HG03571 (cell line): ENCODE measurements at regions not wholly inside any gene's neighbourhood (a gene's known extent, or its start where the extent isn't known, plus 50 kb on each side); places are given as distances from the start of the nearest gene placed in this dataset.
A peak's percentile ranks its signal among the peaks of the same experiment; 100 is the strongest.

Experiments used
- ATAC-seq: cut with Tn5 transposase; IDR thresholded peaks from one replicate; pipeline ENCODE4 v1.9.1; 2021; ENCODE audit not compliant: unreplicated experiment

DNA sequence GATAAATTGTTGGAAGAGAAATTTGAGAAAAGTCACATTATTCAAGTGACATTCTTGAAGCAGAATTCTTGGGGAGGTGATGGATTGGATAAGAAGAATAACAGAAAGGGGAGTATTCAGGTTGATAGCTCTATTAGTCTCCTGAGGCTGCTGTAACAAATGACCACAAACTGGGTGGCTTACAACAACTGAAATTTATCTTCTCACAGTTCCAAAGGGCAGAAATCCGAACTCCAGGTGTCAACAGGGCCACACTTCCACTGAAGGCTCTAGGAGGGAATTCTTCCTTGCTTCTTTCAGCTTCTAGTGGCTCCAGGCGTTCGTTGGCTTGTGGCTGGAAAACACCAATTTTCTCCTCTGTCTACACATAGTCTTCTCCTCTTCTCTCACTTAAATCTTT, 99.8 kb downstream of the TES start:
- ATAC-seq = no peak

DNA sequence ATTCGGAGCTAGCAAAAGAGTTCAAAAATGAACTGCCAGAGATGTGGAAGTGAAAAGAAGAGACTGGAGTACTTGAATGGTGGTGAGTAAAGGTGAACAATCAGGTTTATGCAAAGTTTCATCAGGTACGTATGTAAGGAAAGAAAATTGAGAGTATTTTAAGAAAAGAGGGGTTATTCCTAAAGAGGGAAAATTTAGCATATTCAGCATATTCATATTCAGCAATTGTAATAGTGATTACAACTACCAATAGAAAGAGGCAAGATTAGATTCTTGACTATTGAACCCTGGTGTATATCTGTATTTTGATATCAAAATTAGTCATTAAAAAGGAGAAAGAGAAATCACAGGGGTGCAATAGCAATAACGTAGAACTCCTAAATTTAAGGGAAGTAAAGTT, 100.9 kb downstream of the TES start:
- ATAC-seq = no peak

DNA sequence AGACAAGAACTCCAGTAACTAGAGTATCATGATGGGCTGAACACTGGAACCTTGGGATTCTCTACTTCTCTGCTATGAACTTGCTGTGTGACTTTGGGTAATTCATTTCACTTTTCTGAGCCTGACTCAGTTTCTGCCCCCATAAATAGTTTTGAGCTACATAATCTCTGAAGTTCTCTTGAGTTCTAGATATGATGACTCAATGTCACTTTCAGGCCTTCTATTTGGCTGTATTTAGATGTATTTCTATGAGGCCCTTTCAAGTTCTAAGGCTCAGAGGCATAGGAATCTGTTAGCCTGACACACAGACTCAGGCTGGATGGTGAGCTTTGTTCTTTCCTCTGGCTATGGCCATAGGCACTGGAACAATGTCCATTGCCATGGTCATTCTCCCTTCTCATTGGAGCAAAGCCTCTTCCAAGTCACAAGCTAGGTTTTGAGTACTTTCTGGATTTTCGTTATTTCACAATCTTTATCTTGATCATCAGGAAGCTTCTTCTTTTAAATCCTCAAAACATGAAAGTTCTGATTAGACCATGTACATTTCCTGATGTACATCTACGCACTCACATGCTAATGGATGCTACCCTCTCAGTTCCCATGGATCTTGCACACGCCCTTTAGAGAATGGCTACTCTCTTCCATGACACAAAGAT, 101.6 kb downstream of the TES start:
- ATAC-seq = no peak

DNA sequence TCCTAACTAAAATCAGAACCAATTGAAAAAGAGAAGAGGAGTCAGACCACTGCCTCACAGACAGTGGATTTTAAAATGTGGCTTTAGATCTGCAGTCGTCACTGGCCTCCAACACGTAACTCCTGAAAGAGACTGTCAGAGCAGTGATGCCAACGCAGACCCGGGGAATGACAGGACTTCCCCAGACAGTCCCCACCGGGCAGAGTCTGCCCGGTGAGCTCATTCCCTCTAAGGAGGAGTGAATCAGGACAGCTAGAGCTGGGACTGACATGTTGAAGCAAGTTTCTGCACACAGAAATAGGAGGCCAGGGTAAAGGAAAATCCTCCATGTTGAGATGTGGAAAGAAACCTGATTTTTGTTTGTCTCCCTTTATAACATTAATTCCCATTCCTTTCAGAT, 105.0 kb downstream of the TES start:
- ATAC-seq = no peak

DNA sequence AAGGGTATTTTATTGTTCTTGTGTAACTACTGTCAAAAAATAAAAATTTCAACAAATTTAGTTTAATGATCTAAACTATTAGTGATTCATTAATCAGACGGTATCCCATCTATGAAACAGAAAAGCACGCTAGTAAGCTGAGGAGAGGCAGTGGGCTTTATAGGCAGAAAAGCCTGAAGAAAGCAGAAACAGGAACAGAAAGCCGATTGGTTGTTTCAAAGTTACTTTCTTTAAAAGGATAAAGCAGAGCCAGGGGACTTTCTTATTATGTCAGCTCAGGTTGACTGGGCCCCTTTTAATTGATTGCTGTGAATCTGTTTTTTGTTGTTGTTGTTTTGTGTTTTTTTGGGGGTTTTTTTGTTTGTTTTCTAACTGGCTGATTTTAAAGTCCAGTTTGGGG, 105.5 kb downstream of the TES start:
- ATAC-seq = no peak

DNA sequence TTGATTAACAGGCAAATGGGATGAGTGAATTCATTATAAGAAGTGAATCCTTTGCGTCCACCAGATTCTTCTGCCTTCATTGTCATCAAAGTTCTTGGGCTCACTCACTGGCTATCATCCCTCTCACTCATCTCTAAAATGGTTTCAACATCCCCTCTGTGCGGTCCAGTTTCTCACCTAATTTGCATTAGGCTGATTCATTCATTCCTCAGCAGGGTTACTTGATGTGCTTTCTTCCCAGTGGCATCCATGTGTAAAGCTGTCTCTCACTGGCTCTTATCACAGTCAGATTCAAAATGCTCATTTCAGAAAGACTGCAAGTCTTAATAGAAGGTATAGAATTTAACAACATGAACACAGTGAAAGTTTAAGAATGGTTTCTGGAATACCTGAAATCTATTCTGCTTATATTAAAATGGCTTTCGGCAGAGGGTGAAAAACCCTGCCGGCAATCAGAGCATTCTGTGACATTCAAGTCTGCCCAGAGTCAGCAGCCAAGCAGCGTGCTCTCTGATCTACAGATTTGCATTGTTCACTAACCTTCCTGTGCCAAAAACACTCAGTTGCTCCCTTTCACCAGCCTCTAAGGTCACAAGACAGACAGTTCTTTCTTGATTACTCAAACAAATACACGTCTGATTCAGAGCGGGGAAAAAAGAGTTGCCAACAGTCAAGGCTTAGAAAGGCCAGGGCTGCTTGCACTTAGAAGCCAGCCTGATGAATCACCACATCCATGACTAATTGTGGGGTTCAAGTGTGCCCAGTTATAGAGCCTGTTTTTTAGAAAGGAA, 106.7 kb downstream of the TES start:
- ATAC-seq = peak; percentile 88

DNA sequence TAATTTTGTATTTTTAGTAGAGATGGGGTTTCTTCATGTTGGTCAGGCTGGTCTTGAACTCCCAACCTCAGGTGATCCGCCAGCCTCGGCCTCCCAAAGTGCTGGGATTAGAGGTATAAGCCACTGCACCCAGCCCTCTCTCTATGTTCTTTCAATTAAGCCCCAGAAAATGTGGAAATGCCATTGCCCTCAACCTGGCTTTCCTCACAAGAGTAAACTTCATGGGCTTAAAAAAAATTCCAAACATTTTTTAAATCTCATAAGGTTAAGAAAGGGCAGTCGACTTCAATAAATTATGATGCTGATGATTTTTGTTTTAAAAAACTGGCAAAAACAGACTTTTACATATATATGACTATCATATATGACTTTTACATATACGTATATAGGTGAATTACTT, 107.6 kb downstream of the TES start:
- no peak for ATAC-seq

DNA sequence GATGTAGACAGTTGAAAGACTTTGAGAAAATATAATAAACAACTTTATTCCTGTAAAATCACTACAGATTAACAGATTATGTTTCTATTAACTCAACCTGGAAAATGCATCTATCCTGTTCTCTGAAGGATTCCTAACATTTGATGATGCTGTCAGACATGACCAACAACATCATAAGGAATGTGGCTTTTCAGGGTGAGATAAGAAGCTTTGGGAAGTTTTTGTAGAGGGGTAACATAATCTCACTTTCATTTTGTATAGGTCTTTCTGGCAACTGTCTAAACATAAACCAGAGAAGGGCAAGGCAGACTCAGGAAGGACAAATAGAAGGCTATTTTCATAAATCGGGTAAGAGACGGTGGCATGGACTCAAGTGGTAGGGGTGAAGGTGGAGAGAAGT, 112.2 kb downstream of the TES start:
- no peak for ATAC-seq

DNA sequence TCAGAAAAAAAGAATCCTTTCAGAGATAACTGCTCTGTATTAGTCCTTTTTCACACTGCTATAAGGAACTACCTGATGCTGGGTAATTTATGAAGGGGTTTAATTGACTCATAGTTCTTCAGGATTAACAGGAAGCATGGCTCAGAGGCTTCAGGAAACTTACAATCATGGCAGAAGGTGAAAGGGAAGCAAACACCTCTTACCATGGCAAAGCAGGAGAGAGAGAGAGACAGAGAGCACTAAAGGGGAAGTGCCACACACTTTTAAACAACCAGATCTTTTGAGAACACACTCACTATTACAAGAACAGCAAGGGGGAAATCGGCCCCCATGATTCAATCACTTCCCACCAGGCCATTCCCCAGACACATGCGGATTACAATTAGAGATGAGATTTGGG, 114.2 kb downstream of the TES start:
- ATAC-seq = no peak

DNA sequence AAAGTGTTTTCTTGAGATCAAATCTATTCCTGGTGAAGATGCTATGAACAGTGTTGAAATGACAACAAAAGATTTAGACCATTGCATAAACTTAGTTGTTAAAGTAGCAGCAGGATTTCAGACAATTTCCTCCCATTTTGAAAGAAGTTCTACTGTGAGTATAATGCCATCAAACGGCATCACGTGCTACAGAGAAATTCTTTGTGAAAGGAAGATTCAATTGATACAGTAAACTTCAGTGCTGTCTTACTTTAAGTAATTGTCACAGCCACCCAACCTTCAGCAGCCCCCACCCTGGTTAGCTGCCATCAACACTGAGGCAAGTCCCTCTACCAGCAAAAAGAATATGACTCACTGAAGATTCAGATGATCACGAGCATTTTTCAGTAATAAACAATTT, 115.2 kb downstream of the TES start:
- ATAC-seq = no peak

DNA sequence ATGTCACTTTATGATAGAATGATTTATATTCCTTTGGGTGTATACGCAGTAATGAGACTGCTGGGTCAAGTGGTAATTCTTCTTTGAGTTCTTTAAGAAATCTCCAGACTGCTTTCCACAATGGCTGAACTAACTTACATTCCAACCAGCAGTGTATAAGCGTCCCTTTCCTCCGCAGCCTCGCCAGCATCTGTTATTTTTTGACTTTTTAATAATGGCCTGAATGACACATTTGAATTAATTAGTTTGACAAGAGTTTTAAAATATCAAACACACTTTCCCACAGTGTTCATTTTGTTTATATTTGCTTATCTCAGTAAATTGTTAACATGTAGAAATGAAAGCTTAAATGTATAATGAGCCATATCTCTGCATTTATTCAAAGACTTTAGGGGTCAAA, 116.8 kb downstream of the TES start:
- ATAC-seq = no peak

DNA sequence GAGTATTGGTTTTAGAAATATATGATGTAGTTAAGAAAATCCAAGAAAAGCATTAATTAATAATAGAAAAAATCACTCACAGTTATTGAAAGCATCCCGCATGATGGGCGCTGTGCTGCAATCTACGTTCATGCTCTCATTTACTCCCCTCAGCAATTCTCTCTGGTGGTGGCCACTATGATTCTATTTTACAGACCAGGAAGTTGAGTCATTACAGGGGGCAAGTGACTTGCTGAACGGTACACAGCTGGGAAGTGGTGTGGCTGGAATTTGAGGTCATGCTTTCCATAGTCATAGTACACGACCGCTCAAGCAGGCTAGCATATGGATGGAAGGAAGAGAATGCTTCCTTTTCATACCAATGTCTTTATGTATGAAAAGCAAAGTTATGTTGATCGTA, 117.4 kb downstream of the TES start:
- no peak for ATAC-seq

DNA sequence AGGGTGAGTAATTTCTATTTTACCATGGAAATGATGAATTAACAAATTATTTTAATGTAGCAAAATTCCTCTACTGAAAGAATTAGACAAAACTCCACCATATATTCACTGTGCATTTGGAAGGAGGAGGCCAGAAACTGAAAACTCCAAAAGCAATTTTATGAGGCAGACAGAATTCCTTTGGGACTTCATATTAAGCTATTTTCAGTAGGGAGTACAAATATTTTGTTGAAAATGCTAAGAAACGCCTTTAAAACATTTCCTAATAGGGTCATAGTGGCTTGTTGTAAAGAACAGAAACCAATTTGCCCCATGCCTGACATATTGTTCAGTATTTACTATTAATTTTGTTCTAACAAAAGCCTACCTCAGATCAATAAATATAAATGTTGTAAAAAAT, 117.8 kb downstream of the TES start:
- ATAC-seq = no peak

DNA sequence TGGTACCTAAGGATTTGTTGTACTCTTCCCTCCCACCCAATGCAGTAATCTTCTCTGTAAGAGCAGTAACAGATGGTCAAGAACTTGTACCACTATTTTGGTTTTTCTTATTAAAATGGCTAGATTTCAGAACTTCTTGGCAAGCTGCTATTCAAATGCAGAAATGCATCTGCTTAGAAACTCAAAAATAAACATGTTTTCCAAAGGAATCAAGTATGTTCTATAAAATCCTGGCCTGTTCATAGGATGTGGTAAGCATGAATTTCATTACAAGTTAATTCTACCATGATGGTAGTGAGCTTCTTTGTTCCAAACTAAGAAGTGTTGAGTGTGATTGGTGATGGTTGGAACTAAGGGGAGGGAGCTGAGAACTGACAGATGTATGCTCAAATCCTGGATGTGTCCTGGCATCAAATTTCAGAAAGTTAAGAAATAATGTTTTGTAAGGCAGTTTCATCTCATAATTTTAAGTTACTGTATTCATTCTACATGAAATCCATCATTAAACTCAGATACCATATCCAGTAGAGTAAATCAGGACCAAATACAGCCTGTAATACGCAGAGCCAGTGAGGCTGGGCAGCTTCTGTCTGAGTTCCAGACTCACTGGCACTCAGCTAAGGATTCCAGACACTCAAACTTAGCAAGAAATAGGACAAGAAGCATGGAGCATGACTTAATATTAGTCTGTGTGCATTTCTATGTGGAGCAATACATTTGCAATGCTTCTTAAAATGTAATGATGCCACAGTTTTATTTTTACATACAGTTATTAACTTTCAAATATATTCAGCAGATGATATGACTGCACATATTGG, 119.6 kb downstream of the TES start:
- no peak for ATAC-seq

DNA sequence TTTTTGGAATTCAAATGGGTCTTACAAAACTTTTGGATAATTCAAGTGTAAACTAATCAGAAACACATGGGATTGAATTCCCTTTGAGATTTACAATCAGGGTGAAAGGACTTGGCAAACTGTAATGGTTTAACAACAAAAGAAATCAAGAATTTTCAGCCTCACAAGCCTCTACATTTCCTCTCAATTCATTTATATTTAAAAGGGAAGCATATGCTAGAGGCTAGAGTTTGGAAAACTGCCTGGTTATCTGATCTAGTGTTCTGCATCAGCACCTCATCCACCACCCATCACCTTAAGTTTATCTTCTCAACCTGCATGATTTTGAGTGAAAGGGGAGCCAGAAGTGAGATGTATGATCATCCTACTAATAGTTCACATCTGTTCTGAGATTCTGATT, 120.7 kb downstream of the TES start:
- no peak for ATAC-seq

DNA sequence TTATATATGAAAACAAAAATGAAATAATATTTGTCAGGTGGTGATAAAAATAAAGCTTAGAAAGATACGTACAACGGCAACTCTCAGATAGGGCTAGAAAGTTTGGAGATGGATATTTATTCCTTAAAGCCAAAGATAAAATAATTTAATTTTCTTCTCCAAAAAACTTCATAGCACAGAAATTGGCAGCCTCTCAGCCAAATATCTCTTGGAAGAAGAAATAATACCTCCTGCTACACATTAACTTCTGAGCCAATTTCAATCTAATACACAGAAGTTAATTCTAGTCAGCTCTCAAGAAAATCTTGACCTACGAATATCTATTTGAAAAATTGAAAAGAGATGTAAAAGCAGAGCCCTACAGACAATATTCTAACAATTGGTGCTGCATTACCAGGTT, 122.4 kb downstream of the TES start:
- no peak for ATAC-seq

DNA sequence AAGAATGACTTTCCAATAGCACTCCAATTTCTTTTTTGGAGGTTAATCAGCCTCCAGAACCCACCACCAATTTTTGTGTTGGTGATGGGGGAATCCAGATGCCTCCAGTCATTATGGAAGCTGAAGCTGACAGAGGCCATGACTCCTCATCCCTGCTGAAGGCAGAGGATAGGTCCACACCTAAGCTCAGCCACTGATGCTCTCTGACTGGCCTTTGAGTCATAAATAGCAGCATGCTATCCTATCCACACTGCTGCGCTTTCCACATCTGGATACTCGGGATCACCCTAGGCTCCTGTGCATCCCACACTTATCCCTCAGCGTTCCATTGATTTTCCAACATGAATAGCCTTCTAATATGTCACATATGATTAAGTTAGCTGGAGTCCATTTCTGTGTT, 124.2 kb downstream of the TES start:
- ATAC-seq = no peak

DNA sequence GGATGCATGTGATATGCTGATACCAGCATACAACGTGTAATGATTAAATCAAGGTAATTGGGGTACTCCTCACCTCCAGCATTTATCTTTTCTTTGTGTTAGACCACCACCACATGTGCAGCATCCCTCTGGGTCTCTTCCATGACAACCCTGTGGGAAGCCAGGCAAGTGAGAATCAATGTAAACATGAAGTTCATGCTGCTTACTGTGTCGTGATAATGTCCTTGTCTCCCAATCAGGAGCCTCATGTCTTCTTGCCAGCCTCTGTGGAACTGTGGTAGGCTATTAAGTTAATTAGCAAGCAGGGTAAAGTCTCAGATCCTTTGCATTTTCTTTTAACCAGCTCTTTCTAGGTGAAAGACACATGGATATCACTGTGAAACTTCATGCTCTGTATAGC, 126.7 kb downstream of the TES start:
- no peak for ATAC-seq

DNA sequence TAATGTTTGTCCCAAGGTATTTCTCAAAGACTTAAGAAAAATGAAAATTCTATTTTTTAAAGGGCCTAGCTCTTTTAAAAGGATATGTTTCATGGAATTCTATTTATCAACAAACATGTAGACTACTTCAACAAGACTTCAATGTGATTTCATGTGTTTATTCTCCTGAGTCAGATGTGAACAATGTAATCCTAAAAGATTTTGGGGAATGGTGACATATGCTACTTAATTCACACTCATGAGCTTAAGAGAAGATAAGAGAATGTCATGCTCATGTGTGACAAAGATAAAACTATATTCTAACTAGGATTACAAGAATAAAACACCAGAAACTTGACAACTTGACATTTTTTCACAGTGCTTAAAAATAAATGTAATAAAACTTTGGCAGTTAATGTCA, 127.5 kb downstream of the TES start:
- no peak for ATAC-seq

DNA sequence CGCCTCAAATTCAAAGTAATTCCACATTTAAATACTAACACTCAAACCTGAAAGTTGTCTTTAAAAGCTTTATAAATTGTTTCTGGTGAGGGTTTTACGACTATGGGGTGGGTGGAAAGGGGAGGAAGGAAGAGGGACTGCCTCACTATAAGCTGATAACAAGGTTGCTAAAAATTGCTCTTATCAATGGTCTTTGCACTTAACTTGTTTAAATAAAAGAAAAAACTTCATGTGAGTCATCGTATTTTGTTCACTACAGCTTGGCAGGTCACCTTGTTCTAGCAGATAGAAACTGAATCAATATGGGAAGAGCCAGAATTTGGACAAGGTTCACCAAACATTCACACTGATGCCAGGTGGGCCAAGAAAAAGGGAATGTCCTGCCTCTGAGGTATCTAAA, 129.2 kb downstream of the TES start:
- ATAC-seq = no peak

DNA sequence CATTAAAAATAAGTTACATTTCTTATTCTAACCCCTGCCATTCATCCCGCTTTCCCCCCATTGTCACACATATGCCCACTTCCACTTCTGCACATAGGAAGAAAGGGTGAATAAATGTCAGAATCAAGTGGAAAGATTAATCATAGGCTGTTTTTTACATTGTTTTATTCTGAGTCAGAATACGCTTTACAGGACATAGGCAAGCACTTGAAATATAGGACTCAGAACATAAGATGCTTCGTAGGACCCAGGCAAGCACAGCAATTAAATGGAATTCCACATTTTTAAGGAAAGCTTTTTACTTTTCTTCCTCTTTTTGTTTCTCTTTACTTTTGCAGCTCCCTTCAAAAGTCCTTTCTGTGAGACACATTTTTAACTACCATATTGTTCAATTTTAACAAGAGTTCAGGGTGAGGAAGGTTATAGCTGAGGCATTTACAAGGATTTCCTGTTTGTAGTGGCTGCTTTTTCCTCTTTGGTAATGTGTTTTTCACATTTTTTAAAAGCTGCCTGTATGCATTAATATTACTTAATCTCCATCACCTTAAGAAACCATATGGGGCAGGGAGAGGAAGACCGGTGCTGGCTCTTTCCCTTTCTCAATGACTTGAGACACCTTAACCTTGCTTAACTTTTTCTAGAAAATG, 130.0 kb downstream of the TES start:
- no peak for ATAC-seq
